T-helper 17 cell (primary cell): ENCODE measurements at regions not wholly inside any gene's neighbourhood (a gene's known extent, or its start where the extent isn't known, plus 50 kb on each side); places are given as distances from the start of the nearest gene placed in this dataset.
"Not testable (repeated sequence)": the region's sequence is repeated elsewhere in the genome, so short reads cannot be mapped to it uniquely, and the experiment has no call there.

Experiments
- ATAC-seq: fragments of 150-1000 bp; cut with Tn5 transposase; 2 replicates; pipeline ENCODE4 v1.10.0; 2021; ENCODE audit warnings: mild to moderate bottlenecking, moderate library complexity
- DNase-seq, 3 donors: peaks; one replicate each; pipeline versions ENCODE4 v3.0.0 to v3.0.0-alpha.2; 2020 to 2021
- H3K9me3 ChIP-seq: one replicate; pipeline ENCODE4 v1.7.0; 2013; ENCODE audit warnings: low read length, mild to moderate bottlenecking; ENCODE audit not compliant: control insufficient read depth, poor library complexity, severe bottlenecking
- H3K27ac Mint-ChIP-seq: one replicate; pipeline ENCODE4 v1.8.0; 2022; ENCODE audit warnings: mild to moderate bottlenecking, moderate library complexity, mixed read lengths
- H3K27me3 Mint-ChIP-seq: one replicate; pipeline ENCODE4 v1.8.0; 2022; ENCODE audit warnings: mixed read lengths
- H3K36me3 Mint-ChIP-seq: one replicate; pipeline ENCODE4 v1.8.0; 2022; ENCODE audit warnings: low read depth, mixed read lengths
- H3K4me1 Mint-ChIP-seq: one replicate; pipeline ENCODE4 v1.8.0; 2022; ENCODE audit warnings: mild to moderate bottlenecking, mixed read lengths
- H3K4me3 Mint-ChIP-seq: one replicate; pipeline ENCODE4 v1.8.0; 2022; ENCODE audit warnings: mild to moderate bottlenecking, moderate library complexity, mixed read lengths

DNA sequence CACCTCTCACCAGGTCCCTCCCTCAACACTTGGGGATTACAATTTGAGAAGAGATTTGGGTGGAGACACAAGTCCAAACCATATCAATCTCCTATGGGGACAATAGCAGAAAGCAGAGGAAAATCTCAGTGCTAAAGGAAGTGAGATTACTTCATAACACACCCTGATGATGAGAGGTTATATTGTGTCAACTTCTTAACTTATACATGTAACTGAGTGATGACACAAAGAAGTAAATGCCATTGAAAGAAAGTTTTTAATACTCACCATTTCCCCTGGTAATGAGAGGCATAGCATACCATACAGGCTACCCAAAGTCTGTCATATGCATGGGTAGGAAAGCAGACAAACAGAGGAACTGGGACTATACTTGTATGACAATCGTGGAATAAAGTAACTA is 137.2 kb downstream of the MMUT start:
- Mint-ChIP-seq H3K4me3 (no peak overlapping the region), H3K27ac (no peak overlapping the region), H3K27me3 (no peaks in the 10 kb centered on the region), H3K36me3 (no peaks in the 10 kb centered on the region), H3K4me1 (no peaks in the 10 kb centered on the region)
- DNase-seq: no peak
- no peaks in the 10 kb centered on the region for H3K9me3 ChIP-seq
- ATAC-seq: no peak

DNA sequence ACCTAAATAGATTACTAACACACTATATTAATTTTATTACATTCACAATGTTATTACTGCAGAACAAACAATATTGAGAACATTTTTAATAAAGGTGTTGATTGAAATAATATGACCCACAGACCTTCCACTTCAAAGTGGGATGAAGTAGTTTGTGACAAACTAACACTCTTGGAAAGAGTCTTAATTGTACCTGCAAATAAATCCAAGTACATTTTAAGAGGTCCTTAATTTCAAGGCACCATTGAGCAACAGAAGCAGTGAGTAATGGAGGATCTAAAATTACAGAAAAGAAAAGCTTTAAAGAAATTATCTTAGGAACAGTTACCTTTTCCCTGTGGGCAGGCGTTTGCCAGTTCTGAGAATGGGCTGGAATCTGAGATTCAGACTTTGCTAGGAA is 140.2 kb downstream of the MMUT start:
- Mint-ChIP-seq H3K4me1 (no peaks in the 10 kb centered on the region), H3K36me3 (no peaks in the 10 kb centered on the region), H3K4me3 (no peak overlapping the region), H3K27me3 (no peaks in the 10 kb centered on the region), H3K27ac (no peak overlapping the region)
- no peaks in the 10 kb centered on the region for H3K9me3 ChIP-seq
- no peak for ATAC-seq
- no peak for DNase-seq

DNA sequence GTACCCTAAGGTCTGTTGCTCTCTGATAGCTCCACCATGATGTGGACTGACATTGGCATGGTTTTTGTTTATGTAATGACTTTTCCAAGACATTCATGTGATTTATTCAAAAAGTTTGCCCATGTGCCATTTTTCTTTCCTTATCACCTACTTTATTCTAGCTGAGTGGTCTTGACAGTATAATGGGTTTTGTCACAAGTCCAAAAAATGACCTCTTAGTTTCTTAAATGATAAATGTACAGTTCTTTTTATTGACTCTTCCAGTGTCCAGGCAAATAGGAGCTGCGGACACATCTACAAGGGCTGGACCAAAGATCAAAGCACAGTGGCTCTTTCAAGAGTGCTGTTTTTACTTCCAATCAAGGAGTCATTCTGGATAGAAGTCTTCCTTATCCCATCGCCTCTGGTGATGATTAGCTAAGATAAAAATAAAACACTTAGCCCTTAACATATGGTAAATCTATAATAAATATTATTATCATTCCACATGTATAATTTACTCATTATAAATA is 141.4 kb downstream of the MMUT start:
- ATAC-seq: no peak
- no peaks in the 10 kb centered on the region for H3K36me3 Mint-ChIP-seq
- H3K9me3 ChIP-seq: no peaks in the 10 kb centered on the region
- H3K4me1 Mint-ChIP-seq: no peaks in the 10 kb centered on the region
- H3K4me3 Mint-ChIP-seq: no peak overlapping the region
- DNase-seq: no peak
- H3K27me3 Mint-ChIP-seq: no peaks in the 10 kb centered on the region
- no peak overlapping the region for H3K27ac Mint-ChIP-seq

DNA sequence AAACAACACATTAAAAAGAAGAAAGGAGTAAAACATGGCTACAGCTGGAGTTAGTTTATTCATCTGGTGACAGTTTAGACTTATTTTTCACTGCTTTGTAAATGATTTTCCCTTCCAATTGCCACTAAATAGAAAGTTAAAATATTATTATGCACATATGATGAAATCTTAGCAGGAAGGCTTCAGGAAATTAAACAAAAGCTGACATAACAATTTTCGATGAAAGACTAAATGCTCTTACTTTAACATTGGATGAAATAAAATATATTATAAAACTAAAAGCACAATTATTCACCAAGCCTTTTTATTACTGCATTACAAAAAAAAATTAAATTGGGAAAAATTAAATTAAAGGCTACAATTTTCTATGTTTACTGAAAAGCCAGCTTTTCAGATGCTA is 158.0 kb downstream of the MMUT start:
- no peak for ATAC-seq
- no peaks in the 10 kb centered on the region for H3K27me3 Mint-ChIP-seq
- no peak for DNase-seq
- no peak overlapping the region for H3K27ac Mint-ChIP-seq
- no peaks in the 10 kb centered on the region for H3K9me3 ChIP-seq
- no peak overlapping the region for H3K4me3 Mint-ChIP-seq
- no peaks in the 10 kb centered on the region for H3K4me1 Mint-ChIP-seq
- H3K36me3 Mint-ChIP-seq: no peaks in the 10 kb centered on the region

DNA sequence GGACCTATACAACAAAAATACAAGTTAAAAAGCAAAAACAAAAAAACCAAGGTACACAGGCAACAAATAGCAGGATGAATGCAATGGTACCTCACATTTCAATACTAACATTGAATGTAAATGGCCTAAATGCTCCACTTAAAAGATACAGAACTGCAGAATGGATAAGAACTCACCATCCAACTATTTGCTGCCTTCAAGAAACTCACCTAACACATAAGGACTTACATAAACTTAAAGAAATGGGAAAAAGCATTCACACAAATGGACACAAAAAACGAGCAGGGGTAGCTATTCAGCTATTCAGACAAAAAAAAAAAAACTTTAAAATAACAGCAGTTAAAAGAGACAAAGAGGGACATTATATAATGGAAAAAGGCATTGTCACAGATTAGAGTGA is 158.7 kb downstream of the MMUT start:
- not testable (repeated sequence) for H3K4me3 Mint-ChIP-seq, H3K27ac Mint-ChIP-seq, H3K36me3 Mint-ChIP-seq, DNase-seq, H3K9me3 ChIP-seq, H3K27me3 Mint-ChIP-seq, H3K4me1 Mint-ChIP-seq, ATAC-seq

DNA sequence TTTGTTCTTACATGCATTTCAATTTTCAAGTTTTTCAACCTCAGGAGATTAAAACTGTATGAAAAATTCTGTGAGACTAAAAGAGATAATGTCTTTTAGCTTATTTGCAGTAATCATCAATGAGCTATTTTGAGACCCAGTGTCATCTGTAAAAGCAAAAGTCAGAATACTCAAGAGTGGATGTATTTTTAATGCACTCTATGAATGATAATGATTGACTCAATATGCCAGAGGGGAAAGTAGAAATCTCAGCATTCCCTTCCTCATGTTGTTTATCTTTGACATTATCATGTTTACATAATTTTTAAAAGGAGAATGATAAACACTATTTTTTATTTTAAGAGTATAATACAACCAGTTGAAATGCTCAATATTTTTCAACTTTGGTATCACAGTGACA is 162.1 kb downstream of the MMUT start:
- no peak for ATAC-seq
- no peak for DNase-seq
- H3K27ac Mint-ChIP-seq: no peak overlapping the region
- H3K27me3 Mint-ChIP-seq: no peaks in the 10 kb centered on the region
- no peaks in the 10 kb centered on the region for H3K36me3 Mint-ChIP-seq
- no peaks in the 10 kb centered on the region for H3K4me1 Mint-ChIP-seq
- no peak overlapping the region for H3K4me3 Mint-ChIP-seq
- no peaks in the 10 kb centered on the region for H3K9me3 ChIP-seq

DNA sequence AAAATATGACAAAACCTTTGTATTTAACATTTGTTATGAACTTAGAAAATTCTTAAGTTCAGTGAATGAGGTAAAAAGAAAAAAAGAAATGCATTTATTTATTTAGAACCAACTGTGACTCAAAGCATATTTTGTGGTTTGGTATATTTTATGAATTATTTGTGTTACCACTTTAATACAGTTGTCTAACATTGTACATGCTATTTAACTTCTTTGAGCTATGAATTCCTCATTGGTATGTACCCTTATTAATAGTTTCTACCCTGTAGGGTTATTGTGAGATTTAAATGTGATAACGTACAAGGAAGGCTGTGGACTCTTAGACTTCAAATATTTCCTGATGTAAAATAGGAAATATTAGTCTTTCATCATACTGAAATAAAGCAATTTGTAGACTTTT is 162.6 kb downstream of the MMUT start:
- no peak overlapping the region for H3K4me3 Mint-ChIP-seq
- no peaks in the 10 kb centered on the region for H3K36me3 Mint-ChIP-seq
- no peaks in the 10 kb centered on the region for H3K27me3 Mint-ChIP-seq
- no peak for DNase-seq
- no peak overlapping the region for H3K27ac Mint-ChIP-seq
- no peaks in the 10 kb centered on the region for H3K9me3 ChIP-seq
- no peak for ATAC-seq
- H3K4me1 Mint-ChIP-seq: no peaks in the 10 kb centered on the region

DNA sequence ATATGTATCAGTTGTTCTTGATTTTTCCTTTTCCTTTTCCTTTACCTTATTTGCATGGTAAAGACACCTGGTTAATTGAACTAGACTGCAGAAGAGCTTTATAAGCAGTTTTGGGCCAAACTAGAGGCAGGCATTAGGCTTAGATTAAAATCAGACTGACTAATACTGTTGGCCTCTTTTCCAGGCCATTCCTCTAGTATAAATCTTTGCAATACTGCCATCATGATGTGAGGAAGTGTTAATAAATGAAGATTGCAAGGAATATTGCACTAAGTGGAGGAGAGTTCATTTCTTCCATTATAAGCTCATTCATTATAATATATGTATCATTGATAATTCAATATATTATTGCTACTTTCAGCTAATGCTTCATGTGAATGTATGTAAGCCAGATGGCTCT is 163.8 kb downstream of the MMUT start:
- no peaks in the 10 kb centered on the region for H3K9me3 ChIP-seq
- H3K27me3 Mint-ChIP-seq: no peaks in the 10 kb centered on the region
- H3K4me1 Mint-ChIP-seq: no peaks in the 10 kb centered on the region

DNA sequence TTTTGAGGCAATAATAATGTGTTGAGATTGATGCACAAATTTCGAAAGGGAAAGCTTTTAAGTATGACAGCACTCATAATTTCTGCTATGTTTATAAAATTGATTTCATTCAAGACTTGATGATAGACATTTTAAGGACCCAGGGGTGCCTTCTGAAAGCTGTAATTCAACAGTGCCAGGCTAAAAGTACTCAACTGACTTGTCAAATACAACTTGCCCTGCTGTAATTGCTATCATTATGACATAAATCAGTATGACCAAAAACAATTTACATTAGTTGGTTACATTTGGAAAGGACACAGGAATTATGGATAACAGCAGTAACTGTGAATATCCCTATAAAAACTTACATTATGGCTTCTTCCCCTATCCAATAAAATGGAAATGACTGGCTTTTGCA is 178.9 kb downstream of the MMUT start:
- ATAC-seq (no peak), DNase-seq (no peak)
- H3K9me3 ChIP-seq: no peaks in the 10 kb centered on the region
- Mint-ChIP-seq H3K4me3 (no peak overlapping the region), H3K4me1 (no peaks in the 10 kb centered on the region), H3K27me3 (no peaks in the 10 kb centered on the region), H3K27ac (no peak overlapping the region), H3K36me3 (no peaks in the 10 kb centered on the region)

More for the DNA sequence above, 163.8 kb downstream of the MMUT start:
- ATAC-seq: no peak
- DNase-seq: no peak
- Mint-ChIP-seq H3K4me3 (no peak overlapping the region), H3K27ac (no peak overlapping the region), H3K36me3 (no peaks in the 10 kb centered on the region)

DNA sequence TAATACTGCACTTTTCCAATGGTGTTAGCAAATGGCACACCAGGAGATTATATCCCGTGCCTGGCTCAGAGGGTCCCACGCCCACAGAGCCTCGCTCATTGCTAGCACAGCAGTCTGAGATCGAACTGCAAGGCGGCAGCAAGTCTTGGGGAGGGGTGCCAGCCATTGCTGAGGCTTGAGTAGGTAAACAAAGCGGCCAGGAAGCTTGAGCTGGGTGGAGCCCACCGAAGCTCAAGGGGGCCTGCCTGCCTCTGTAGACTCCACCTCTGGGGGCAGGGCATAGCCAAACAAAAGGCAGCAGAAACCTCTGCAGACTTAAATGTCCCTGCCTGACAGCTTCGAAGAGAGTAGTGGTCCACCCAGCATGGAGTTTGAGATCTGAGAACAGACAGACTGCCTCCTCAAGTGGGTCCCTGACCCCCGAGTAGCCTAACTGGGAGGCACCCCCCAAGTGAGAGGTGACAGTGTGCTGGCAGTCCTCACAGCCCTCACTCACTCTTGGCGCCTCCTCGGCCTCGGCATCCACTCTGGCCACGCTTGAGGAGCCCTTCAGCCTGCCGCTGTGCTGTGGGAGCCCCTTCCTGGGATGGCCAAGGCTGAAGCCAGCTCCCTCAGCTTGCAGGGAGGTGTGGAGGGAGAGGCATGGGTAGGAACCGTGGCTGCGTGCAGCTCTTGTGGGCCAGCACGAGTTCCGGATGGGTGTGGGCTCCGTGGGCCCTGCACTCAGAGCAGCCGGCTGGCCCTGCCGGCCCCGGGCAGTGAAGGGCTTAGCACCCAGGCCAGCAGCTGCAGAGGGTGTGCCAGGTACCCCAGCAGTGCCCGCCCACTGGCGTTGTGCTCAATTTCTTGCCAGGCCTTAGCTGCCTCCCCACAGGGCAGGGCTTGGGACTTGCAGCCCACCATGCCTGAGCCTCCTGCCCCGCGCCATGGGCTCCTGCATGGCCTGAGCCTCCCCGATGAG is 188.0 kb downstream of the MMUT start:
- H3K27ac Mint-ChIP-seq, H3K9me3 ChIP-seq, H3K36me3 Mint-ChIP-seq, H3K4me1 Mint-ChIP-seq, H3K27me3 Mint-ChIP-seq, DNase-seq, ATAC-seq, H3K4me3 Mint-ChIP-seq: not testable (repeated sequence)

DNA sequence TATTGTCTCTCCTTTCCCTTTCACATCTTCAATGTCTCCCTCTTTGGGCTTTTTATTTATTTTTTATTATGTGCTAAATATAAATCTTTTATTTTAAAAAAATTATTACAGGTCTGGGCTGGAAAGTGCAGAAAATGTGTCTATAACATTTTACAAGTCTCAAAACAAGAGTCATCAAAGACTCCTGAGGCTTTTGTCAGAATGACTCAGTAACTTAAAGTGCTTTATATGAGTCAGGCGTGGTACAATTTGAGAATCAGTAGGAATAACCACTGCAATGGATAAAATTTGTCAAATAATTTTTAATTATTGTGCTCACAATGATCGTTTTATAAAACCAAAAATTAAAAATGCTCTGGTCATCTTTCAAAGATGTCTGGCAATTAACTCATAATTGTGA is 193.9 kb downstream of the MMUT start:
- no peaks in the 10 kb centered on the region for H3K9me3 ChIP-seq
- Mint-ChIP-seq H3K4me3 (no peak overlapping the region), H3K4me1 (no peaks in the 10 kb centered on the region), H3K27ac (no peak overlapping the region), H3K27me3 (no peaks in the 10 kb centered on the region), H3K36me3 (no peaks in the 10 kb centered on the region)
- ATAC-seq (no peak), DNase-seq (no peak)

DNA sequence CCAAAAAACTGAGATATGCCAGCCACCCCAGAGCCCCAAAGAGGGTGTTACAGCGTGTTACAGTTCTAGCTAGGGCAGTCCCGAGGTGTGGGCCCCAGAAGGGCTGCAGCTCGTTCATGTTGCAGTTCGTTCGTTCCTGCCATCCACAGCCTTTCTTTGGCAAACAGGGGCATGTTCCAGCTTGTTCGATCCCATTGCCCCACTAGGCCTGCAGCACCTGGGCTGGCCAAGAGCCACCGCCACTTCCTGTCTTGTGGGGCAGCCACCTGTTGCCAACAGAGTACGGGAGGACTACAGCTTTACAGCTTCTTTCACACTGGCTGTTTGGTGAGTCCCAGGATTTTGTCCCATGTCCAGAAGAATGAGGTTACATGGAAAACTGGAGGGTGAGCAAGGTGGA is 198.1 kb downstream of the MMUT start:
- Mint-ChIP-seq H3K36me3 (peaks cover 2% of the 10 kb centered on the region), H3K4me3 (no peak overlapping the region), H3K4me1 (no peaks in the 10 kb centered on the region), H3K27ac (no peak overlapping the region), H3K27me3 (no peaks in the 10 kb centered on the region)
- ATAC-seq (no peak), DNase-seq (no peak)
- no peaks in the 10 kb centered on the region for H3K9me3 ChIP-seq

DNA sequence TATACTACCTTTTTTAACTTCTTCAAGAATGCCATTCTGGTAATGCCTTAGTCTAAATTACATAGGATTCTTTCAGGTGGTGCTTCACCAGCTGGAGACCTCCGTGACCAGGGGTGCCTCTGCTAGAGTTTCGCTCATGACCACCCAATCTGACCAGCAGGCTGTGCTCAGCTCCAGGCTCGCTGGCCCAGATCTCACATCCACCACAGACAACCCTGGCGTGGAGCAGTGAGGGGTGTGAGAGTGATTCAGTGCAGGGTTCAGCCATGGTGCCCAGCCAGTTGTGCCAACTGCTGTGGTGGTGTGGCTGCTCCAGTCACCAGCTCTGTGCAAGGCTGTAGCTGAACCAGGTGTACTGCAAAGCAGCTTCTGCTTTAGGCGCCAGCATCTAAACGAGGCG is 198.6 kb downstream of the MMUT start:
- H3K27ac Mint-ChIP-seq: no peak overlapping the region
- H3K36me3 Mint-ChIP-seq: peaks cover 2% of the 10 kb centered on the region
- H3K4me3 Mint-ChIP-seq: no peak overlapping the region
- H3K27me3 Mint-ChIP-seq: no peaks in the 10 kb centered on the region
- ATAC-seq: no peak
- H3K9me3 ChIP-seq: no peaks in the 10 kb centered on the region
- H3K4me1 Mint-ChIP-seq: no peaks in the 10 kb centered on the region
- no peak for DNase-seq

DNA sequence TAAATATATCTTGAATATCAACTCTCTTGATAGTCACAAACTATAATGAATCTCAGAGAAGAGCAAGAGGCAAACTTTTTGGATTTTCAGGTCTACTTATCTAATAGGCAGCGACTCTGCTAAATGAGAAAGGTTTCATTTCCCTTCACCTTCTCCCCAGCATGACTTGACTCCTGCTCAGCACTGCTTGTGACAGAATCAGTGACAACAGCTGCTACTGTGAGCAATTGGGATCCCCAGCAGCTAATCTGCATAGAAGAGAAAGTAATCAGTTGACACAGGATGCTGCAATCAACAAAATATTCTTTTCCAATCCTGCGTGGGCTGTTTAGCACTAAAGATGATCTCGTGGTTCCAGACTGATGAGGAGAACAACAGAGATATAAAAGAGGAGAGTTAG is 205.5 kb downstream of the MMUT start:
- H3K4me3 Mint-ChIP-seq: no peak overlapping the region
- H3K9me3 ChIP-seq: no peaks in the 10 kb centered on the region
- no peaks in the 10 kb centered on the region for H3K27me3 Mint-ChIP-seq
- no peaks in the 10 kb centered on the region for H3K4me1 Mint-ChIP-seq
- no peak for DNase-seq
- H3K36me3 Mint-ChIP-seq: peaks cover 2% of the 10 kb centered on the region
- H3K27ac Mint-ChIP-seq: no peak overlapping the region
- no peak for ATAC-seq
